Neural cell (in vitro differentiated cells): ENCODE measurements at regions not wholly inside any gene's neighbourhood (a gene's known extent, or its start where the extent isn't known, plus 50 kb on each side); places are given as distances from the start of the nearest gene placed in this dataset.

Experiments
- H2AFZ ChIP-seq: fragments of 200-600, 300-800 bp; sonication (generic), shearing (Covaris generic); 2 replicates; pipeline ENCODE4 v1.6.0; 2014; ENCODE audit warnings: low read depth, mild to moderate bottlenecking, antibody characterized with exemption, low read length, moderate library complexity
- H3F3A ChIP-seq: fragments of 200-600 bp; shearing (Covaris generic); 2 replicates; pipeline ENCODE4 v1.6.1; 2016; ENCODE audit warnings: mild to moderate bottlenecking, moderate library complexity, mixed read lengths, antibody characterized with exemption, low read length; ENCODE audit not compliant: insufficient read depth, poor library complexity, severe bottlenecking
- H3K27ac ChIP-seq: fragments of 200-600, 300-800 bp; sonication (generic), shearing (Covaris generic); 2 replicates; pipeline ENCODE4 v1.5.1; 2014; ENCODE audit warnings: mild to moderate bottlenecking, low read length, moderate library complexity
- H3K27me3 ChIP-seq: fragments of 300-800, 200-600 bp; sonication (generic), shearing (Covaris generic); 2 replicates; pipeline ENCODE4 v1.6.0; 2014; ENCODE audit warnings: mild to moderate bottlenecking, low read depth, low read length, moderate library complexity; ENCODE audit not compliant: insufficient read depth
- H3K36me3 ChIP-seq: fragments of 300-800, 200-600 bp; sonication (generic), shearing (Covaris generic); 2 replicates; pipeline ENCODE4 v1.5.1; 2014; ENCODE audit warnings: mild to moderate bottlenecking, antibody characterized with exemption, low read length, moderate library complexity; ENCODE audit not compliant: insufficient read depth
- H3K4me2 ChIP-seq: fragments of 300-800, 200-600 bp; sonication (generic), shearing (Covaris generic); 2 replicates; pipeline ENCODE4 v1.6.0; 2014; ENCODE audit warnings: mild to moderate bottlenecking, low read length
- H3K4me3 ChIP-seq: fragments of 300-800, 200-600 bp; sonication (generic), shearing (Covaris generic); 2 replicates; pipeline ENCODE4 v1.5.1; 2014; ENCODE audit warnings: mild to moderate bottlenecking, low read length, moderate library complexity
- H3K79me2 ChIP-seq: fragments of 200-600 bp; shearing (Covaris generic); replicated peaks from 2 replicates; pipeline ENCODE4 v1.6.0; 2014; ENCODE audit warnings: mild to moderate bottlenecking, low read length, moderate library complexity; ENCODE audit not compliant: insufficient read depth
- H3K9ac ChIP-seq: fragments of 300-800, 200-600 bp; sonication (generic), shearing (Covaris generic); 2 replicates; pipeline ENCODE4 v1.6.1; 2016; ENCODE audit warnings: mild to moderate bottlenecking, low read length, mixed read lengths
- H3K9me2 ChIP-seq: fragments of 200-600 bp; shearing (Covaris generic); 2 replicates; pipeline ENCODE4 v1.6.1; 2016; ENCODE audit warnings: mild to moderate bottlenecking, low read length, mixed read lengths; ENCODE audit not compliant: insufficient read depth
- H3K9me3 ChIP-seq: fragments of 200-600, 300-800 bp; sonication (generic), shearing (Covaris generic); 2 replicates; pipeline ENCODE4 v1.6.1; 2016; ENCODE audit warnings: mild to moderate bottlenecking, mixed run types, low read length, moderate library complexity, mixed read lengths
- H4K20me1 ChIP-seq: fragments of 200-600 bp; shearing (Covaris generic); 2 replicates; pipeline ENCODE4 v1.6.1; 2016; ENCODE audit warnings: mild to moderate bottlenecking, mixed run types; ENCODE audit not compliant: insufficient read depth
- EP300 ChIP-seq: fragments of 450-650 bp; conservative IDR thresholded peaks from 2 replicates; pipeline ENCODE4 v1.6.1; 2014; ENCODE audit warnings: antibody characterized with exemption, mild to moderate bottlenecking, moderate library complexity; ENCODE audit not compliant: poor library complexity, severe bottlenecking
- EZH2 ChIP-seq: fragments of 200-600, 300-800 bp; shearing (Covaris generic), sonication (generic); IDR thresholded peaks from 2 replicates; pipeline ENCODE4 v1.6.1; 2014; ENCODE audit warnings: antibody characterized with exemption, low read length, borderline replicate concordance, mild to moderate bottlenecking; ENCODE audit not compliant: insufficient read depth, poor library complexity, severe bottlenecking
- MXI1 ChIP-seq: fragments of 450-650 bp; conservative IDR thresholded peaks from 2 replicates; pipeline ENCODE4 v1.6.1; 2014; ENCODE audit warnings: antibody characterized with exemption, mild to moderate bottlenecking; ENCODE audit not compliant: poor library complexity, severe bottlenecking
- POLR2AphosphoS5 ChIP-seq: IDR thresholded peaks from 2 replicates; pipeline ENCODE4 v1.6.1; 2012
- RAD21 ChIP-seq: fragments of 450-650 bp; conservative IDR thresholded peaks from 2 replicates; pipeline ENCODE4 v1.6.1; 2014; ENCODE audit warnings: antibody characterized with exemption, mild to moderate bottlenecking, moderate library complexity
- SMC3 ChIP-seq: fragments of 450-650 bp; conservative IDR thresholded peaks from 2 replicates; pipeline ENCODE4 v1.6.1; 2014; ENCODE audit warnings: antibody characterized with exemption, mild to moderate bottlenecking, moderate library complexity; ENCODE audit not compliant: poor library complexity
- TAF1 ChIP-seq: IDR thresholded peaks from 2 replicates; pipeline ENCODE4 v1.6.1; 2012; ENCODE audit warnings: low read depth
- TF ChIP-seq, protein P1 (sequence below): fragments of 450-650 bp; IDR thresholded peaks from 2 replicates; pipeline ENCODE4 v1.5.1; 2014; ENCODE audit warnings: antibody characterized with exemption, mild to moderate bottlenecking, moderate library complexity; ENCODE audit not compliant: poor library complexity, severe bottlenecking
- TF ChIP-seq, protein P2 (sequence below): IDR thresholded peaks from 2 replicates; pipeline ENCODE4 v1.6.1; 2012; ENCODE audit warnings: borderline replicate concordance

GRCh38 chr3:188099907-188100306 is 54.0 kb upstream of the LPP start:
- no peaks in the 10 kb centered on the region for H3K9me2 ChIP-seq
- no peaks in the 10 kb centered on the region for H3K36me3 ChIP-seq
- no peak overlapping the region for H2AFZ ChIP-seq
- no peaks in the 10 kb centered on the region for H3K9me3 ChIP-seq
- H3K79me2 ChIP-seq: no peaks in the 10 kb centered on the region
- no peak overlapping the region for H3K27ac ChIP-seq
- no peak overlapping the region for H3K4me2 ChIP-seq
- no peaks in the 10 kb centered on the region for H3F3A ChIP-seq
- H3K27me3 ChIP-seq: no peaks in the 10 kb centered on the region
- TF ChIP-seq MXI1: no peak
- no peak for TF ChIP-seq RAD21
- no peak overlapping the region for H3K4me3 ChIP-seq
- no peaks in the 10 kb centered on the region for H4K20me1 ChIP-seq
- no peak overlapping the region for H3K9ac ChIP-seq

DNA sequence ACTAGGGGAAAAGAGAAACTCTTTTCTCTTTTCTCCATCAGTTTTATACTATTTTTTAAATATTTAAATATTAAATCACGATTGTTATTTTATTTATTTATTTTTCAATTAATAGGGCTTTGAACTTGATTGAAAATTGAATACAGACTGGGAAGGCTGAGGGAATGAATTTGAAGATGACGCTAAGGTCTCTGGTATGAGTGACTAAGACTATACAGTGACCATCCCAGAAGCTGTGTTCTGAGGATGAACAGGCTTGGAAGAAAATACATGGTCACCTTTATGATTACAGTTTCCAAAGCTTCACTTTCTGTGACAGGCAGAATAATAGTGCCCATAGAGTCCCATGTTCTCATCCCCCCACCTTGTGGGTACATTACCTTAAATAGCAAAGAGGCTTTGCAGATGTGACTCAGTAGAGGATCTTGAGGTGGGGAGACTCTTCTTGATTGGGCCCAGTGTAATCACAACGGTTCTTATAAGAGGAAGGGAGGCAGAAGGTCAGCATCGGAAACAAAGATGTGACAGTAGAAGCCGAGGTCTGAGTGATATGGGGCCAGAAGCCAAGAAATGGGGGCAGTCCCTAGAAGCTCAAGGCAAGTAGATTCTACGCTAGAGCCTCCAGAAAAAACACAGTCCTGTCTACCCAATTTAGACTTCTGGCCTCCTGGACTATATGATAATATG is 51.0 kb upstream of the LPP start:
- Histone ChIP-seq H3K27me3 (no peaks in the 10 kb centered on the region), H3K79me2 (no peaks in the 10 kb centered on the region), H3K4me2 (no peak overlapping the region), H3K9me3 (no peaks in the 10 kb centered on the region), H3K9me2 (no peaks in the 10 kb centered on the region), H2AFZ (no peak overlapping the region), H3K4me3 (no peak overlapping the region), H3K36me3 (no peaks in the 10 kb centered on the region), H4K20me1 (no peaks in the 10 kb centered on the region), H3K27ac (no peak overlapping the region), H3K9ac (no peak overlapping the region), H3F3A (no peaks in the 10 kb centered on the region)
- TF ChIP-seq TAF1 (no peak), RAD21 (no peak), SMC3 (no peak), MXI1 (no peak), EZH2 (no peak), EP300 (no peak), POLR2AphosphoS5 (no peak)
- TF ChIP-seq, protein P1, sequence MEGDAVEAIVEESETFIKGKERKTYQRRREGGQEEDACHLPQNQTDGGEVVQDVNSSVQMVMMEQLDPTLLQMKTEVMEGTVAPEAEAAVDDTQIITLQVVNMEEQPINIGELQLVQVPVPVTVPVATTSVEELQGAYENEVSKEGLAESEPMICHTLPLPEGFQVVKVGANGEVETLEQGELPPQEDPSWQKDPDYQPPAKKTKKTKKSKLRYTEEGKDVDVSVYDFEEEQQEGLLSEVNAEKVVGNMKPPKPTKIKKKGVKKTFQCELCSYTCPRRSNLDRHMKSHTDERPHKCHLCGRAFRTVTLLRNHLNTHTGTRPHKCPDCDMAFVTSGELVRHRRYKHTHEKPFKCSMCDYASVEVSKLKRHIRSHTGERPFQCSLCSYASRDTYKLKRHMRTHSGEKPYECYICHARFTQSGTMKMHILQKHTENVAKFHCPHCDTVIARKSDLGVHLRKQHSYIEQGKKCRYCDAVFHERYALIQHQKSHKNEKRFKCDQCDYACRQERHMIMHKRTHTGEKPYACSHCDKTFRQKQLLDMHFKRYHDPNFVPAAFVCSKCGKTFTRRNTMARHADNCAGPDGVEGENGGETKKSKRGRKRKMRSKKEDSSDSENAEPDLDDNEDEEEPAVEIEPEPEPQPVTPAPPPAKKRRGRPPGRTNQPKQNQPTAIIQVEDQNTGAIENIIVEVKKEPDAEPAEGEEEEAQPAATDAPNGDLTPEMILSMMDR: no peak
- TF ChIP-seq, protein P2, sequence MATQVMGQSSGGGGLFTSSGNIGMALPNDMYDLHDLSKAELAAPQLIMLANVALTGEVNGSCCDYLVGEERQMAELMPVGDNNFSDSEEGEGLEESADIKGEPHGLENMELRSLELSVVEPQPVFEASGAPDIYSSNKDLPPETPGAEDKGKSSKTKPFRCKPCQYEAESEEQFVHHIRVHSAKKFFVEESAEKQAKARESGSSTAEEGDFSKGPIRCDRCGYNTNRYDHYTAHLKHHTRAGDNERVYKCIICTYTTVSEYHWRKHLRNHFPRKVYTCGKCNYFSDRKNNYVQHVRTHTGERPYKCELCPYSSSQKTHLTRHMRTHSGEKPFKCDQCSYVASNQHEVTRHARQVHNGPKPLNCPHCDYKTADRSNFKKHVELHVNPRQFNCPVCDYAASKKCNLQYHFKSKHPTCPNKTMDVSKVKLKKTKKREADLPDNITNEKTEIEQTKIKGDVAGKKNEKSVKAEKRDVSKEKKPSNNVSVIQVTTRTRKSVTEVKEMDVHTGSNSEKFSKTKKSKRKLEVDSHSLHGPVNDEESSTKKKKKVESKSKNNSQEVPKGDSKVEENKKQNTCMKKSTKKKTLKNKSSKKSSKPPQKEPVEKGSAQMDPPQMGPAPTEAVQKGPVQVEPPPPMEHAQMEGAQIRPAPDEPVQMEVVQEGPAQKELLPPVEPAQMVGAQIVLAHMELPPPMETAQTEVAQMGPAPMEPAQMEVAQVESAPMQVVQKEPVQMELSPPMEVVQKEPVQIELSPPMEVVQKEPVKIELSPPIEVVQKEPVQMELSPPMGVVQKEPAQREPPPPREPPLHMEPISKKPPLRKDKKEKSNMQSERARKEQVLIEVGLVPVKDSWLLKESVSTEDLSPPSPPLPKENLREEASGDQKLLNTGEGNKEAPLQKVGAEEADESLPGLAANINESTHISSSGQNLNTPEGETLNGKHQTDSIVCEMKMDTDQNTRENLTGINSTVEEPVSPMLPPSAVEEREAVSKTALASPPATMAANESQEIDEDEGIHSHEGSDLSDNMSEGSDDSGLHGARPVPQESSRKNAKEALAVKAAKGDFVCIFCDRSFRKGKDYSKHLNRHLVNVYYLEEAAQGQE: no peak
